ENCODE measurements at regions not wholly inside any gene's neighbourhood (a gene's known extent, or its start where the extent isn't known, plus 50 kb on each side); places are given as distances from the start of the nearest gene placed in this dataset.

GRCh38 chr2:66984864-66985263, 412.3 kb upstream of the ETAA1 start:
- DNase-seq = no peak

GRCh38 chr2:66985906-66986305, 411.2 kb upstream of the ETAA1 start:
- no peak for DNase-seq

DNA sequence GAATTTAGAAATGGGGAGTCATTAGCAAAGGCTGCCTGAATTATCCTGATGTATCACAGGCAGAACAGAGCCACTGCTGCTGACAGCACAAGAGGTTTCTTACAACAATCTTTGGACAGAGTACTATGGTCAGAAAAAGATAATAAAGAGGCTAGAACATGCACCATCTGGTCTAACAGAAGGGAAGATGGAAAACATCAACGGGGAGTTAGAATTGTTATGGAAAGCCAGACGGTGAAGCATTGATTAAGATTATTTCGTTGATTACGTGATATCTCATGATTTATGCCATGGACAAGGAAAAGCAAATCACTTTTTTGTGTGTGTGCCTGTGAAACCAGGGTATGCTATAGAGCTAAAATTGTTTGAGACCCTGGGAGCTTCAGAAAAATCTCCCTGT, 409.4 kb upstream of the ETAA1 start:
- no peak for DNase-seq

DNA sequence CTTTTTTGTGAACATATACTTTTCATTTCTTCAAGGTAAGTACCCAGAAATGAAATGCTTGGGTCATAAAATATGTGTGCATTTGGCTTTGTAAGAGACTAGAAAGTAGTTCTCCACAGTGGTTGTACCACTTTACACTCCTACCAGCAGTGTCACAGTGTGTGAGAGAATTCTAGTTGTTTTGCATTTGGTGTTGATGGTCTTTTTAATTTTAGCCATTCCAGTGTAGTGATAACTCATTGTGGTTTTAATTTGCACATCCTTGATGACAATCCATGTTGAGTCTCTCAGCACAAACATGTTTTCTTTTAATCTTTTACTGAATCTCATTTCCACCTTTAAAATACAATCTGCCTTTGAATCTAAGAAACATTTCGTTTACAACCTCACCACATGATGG, 402.5 kb upstream of the ETAA1 start:
- DNase-seq = no peak

GRCh38 chr2:66995636-66996035, 401.5 kb upstream of the ETAA1 start:
- no peak for DNase-seq

DNA sequence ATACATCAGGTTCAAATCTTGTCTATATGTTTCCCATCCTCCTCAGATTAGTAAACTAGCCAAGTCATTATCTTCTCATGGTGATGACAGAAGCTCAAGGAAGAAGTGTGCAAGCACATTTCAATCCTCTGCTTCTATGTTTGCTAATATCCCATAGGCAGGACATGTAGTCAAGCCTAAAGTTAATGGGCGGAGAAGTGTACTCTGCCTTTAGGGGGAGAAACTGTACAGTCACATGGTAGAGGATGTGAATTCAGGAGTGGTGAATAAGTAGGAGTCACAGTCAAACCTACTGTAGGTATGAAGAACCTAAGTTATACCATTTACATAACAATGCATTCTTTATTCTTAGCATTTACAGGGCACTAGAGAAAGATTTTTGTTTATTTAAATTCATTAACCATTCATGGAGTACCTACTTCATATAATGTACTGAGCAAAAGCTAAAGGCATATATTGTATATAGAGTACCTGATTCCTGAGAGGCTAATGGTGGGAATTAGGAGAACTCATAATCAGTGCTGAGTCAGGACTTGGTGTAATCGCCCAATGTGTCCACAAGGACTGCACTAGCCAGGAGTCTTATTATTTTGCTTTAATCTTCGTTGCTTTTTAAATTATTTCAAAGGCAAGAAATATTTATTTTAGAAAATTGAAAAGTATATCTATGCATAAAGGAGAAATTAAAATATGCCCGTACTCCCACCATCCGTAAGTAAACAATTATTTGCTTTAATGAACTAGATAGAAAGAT, 394.3 kb upstream of the ETAA1 start:
- DNase-seq = no peak

DNA sequence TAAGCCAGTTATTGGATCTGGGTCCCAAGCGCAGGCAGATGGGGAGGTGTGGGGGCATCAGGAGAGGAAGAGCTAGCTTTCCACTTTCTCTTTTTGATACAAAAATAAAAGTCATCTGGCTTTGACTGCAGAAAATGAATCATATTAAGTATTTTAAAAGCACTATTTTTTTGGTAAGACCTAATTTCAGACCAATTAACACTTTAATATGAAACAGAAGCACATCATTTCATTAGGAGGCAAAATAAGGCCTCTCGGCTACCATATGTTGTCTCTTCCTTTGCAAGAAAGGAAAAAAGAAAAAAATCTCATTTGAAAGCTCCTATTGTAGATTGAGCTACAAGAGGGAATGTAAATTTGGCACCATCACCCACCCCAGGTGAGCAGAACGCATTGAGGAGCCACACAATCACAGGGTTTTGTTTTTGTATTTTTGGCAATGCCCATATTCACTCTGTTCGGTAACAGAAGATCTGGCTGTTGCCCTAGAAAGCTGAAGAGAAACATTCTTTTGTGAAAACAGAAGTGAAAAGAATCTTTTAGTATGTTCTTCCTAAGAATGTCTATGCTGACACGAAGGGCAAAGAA, 390.7 kb upstream of the ETAA1 start:
- no peak for DNase-seq

- DNase-seq = no peak
These were observed 389.0 kb upstream of the ETAA1 start for GRCh38 chr2:67008155-67008554.

DNA sequence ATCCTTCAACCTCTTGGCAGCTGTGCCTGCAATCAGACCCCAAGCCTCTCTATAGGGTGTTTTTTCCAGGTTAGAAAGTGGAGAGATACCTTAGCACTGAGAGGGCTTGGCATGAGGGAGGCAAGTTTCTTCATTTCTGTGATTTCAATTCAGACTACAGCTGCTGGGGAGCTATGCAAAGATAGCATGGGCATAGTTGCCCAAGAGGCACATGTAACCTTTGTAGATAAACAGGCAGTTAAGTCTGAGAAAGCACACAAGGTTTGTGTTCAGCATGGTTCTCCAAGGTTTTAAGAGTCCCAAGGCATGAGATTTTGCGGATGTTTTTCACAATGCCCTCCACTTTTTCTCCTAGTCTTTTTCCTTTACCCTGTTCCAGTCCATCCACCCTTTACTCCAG, 385.0 kb upstream of the ETAA1 start:
- DNase-seq = no peak

DNA sequence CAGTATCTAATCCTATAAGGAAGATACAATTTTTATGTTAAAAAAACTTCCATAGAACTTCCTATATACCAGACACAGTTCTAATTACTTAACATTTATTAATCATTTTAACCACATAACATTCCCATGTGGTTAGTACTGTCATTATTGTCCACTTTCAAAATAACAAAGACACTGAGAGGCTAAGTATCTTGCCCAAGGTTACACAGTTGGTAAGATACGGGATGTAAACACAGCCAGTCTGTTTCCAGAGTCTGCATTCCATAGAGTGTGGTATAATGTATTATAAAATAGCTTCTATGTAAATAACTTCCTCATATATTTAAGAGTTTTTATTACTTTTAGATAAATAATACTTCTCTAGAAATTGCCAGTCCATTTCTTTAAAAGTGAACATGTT, 383.3 kb upstream of the ETAA1 start:
- DNase-seq = no peak

- DNase-seq = no peak
These were observed 381.5 kb upstream of the ETAA1 start for GRCh38 chr2:67015681-67016080.

- DNase-seq = no peak
These were observed 378.8 kb upstream of the ETAA1 start for GRCh38 chr2:67018301-67018700.

DNA sequence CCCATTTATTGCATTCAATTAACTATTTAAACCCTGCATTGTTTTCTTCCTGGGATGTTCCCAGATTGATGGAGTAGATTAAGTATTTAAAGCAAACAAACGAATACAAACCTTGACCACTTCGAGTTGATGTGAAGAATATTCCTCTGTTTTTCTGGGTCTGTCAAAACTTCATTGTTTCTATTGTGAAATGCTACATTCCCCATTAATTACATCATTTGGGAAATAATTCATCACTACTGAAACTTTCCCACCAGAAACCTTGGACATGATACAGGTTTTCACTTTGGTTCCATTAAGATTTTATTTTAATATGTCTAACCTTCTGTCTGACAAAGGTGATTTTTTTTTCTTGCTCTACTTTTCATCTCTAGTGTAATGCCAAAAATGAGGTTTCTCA, 365.1 kb upstream of the ETAA1 start:
- no peak for DNase-seq

DNA sequence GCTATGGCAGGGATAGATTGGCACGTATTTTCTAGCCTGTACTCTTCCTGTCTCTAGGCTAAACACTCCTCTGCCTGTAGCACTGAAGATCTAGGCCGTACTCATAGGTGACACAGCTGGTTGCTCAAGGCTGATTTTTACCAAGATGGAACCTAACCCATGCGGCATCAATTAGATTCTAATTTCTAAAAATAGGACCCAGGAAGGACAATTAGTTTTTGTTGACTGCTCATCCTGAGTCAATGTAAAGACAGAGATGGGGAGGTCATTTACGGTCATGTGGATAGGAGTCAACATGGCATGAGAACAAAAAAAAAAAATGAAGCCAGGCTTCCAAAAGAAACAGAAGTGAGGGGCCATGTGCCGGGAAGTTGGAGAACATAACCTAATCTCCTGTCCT, 360.7 kb upstream of the ETAA1 start:
- DNase-seq = no peak

GRCh38 chr2:67037655-67038054, 359.5 kb upstream of the ETAA1 start:
- no peak for DNase-seq

DNA sequence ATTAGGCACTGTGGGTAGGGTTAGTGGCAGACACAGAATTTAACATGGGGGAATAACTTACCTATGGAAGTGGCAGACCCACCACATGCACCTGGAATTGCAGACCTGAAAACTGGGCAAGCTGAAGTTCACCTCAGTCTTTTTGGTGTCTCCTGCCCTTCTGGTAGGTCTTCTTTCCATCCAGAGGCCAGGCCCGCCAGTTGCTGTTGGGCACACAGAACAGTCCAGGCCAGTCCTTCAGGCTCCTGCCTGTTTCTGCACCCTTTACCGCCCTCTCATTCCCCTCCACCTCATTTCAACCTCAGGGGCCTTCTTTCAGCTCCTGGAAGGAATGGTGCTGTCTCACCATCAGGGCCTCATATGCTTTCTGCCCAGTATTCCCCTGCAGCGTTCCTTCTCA, 358.9 kb upstream of the ETAA1 start:
- DNase-seq = no peak

- no peak for DNase-seq
These were observed 358.1 kb upstream of the ETAA1 start for GRCh38 chr2:67039058-67039457.

GRCh38 chr2:67039517-67040103, 357.5 kb upstream of the ETAA1 start:
- DNase-seq = no peak

DNA sequence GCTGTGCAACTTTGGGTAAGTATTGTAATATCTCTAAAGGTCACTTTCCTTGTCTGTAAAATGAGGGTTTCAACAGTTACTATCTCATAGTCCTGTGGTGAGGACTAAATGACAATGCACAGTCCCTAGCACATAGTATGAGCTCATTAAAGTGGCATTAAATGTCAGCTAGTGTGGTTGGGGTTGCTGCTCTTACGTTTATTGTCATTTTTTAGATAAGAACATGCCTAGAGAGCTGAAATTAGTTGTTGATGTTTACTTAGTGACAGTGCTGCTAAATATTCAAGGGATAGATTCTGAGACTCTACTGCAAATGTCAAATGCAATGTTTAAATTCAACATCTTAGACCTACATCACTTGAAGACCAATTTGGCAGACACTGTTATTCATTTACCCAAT, 356.1 kb upstream of the ETAA1 start:
- no peak for DNase-seq

DNA sequence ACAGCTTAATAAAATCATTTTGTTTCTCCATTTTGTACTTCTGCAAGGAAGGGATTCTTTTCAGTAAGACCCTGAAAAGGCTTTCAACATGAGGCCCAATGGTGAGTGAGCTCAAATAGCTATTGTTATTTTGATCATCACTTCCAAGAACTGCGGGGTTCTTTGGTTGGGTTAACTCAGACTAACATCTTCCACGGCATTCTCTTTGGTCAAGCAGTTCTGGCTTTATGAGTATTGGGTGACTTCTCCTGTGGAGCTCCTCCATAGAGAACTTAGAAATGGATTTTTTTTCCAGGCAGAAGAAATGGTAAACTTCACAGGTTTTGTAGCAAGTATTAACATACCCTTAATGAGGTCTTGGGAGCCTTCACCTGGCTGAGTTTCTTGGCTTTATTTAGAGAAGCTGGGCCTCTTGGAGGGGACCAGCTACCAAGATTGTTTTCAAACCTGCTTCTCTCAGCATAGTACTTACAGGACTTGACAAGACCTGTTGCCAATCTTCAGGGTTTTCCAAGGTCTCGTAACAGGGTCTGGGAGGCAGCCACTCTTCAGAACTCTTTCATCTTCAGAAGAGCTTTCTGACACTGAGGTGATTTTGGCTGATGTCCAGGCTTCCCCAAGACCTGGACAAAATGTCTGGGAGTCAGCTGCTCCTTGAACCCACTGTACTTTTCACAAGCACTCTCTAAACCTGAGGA, 353.2 kb upstream of the ETAA1 start:
- no peak for DNase-seq

DNA sequence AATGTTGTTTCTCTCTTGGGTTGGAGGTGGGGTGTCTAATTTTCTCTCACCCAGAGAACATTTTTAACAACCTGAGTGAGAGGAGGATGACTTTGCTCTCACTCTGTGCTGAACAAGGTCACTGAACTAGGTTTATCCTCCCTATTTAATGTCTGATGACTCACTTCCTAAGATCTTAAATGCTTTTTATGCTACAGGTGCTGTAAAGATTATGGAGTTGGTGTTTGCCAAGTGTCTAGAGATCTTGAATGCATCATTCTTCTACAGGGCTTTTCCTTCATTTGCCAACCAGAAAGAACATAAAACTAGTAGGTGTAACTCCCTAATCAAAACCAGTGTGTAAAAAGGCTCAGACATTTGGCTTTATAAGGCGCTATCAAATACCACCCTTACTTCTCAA, 350.5 kb upstream of the ETAA1 start:
- DNase-seq = no peak

DNA sequence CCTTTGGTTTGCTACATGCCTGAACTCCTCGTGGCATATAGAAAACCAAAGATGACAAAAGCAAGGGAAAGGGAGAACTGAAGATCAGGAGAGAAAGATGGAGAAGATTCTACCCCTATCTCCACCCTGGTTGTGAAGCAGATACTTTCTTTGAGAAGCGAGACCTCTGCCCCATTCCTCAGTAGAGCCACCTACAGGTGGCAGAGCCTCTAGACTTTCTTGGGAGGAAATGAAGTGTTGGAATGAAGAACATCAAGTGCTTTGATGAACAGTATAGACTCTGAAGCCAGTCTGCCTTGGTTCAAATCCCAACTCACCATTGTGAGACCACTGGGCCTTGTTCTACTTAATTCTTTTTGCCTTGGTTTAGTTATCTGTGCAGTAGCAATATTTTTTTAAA, 348.8 kb upstream of the ETAA1 start:
- no peak for DNase-seq

GRCh38 chr2:67050622-67051021, 346.5 kb upstream of the ETAA1 start:
- DNase-seq = no peak

GRCh38 chr2:67054728-67055127, 342.4 kb upstream of the ETAA1 start:
- no peak for DNase-seq

Measured in amniotic stem cell (primary cell).